IMR-90 (cell line): ENCODE measurements at regions not wholly inside any gene's neighbourhood (a gene's known extent, or its start where the extent isn't known, plus 50 kb on each side); places are given as distances from the start of the nearest gene placed in this dataset.
A peak's percentile ranks its signal among the peaks of the same experiment; 100 is the strongest.

ENCODE experiments used
- ATAC-seq: fragments of 200-7000 bp; cut with Tn5 transposase; 2 replicates; pipeline ENCODE4 v1.9.1; 2020; ENCODE audit warnings: low read depth, mild to moderate bottlenecking, moderate library complexity
- BruUV-seq: library from RNA; stranded (reverse); fragments of 400-500 nt; replicated peaks from 2 replicates; lab custom pipeline; 2021; lab: Mats Ljungman, UMichigan
- CTCF ChIA-PET: fragments of 300-600 bp; formaldehyde crosslinking; extraction: SDS; loops from one replicate; lab custom pipeline; 2021; ENCODE audit warnings: antibody characterized with exemption; lab: Yijun Ruan, JAX
- POLR2A ChIA-PET: fragments of 300-600 bp; sonication (Branson Sonifier 250); formaldehyde crosslinking; loops from one replicate; lab custom pipeline; 2022; ENCODE audit warnings: antibody characterized with exemption; ENCODE audit not compliant: unreplicated experiment; lab: Charles Lee
- DNase-seq: peaks from one replicate; pipeline ENCODE4 v3.0.0; 2013
- H2AFZ ChIP-seq: replicated peaks from 2 replicates; pipeline ENCODE3; 2013; ENCODE audit warnings: low read length, mild to moderate bottlenecking; ENCODE audit not compliant: poor library complexity
- H2AK5ac ChIP-seq: 2 replicates; pipeline ENCODE4 v1.6.1; 2013; ENCODE audit warnings: low read depth, low read length, inconsistent platforms
- H2AK9ac ChIP-seq: replicated peaks from 2 replicates; pipeline ENCODE3; 2013; ENCODE audit warnings: mild to moderate bottlenecking, low read depth, low read length, moderate library complexity; ENCODE audit not compliant: poor library complexity
- H2BK120ac ChIP-seq: 2 replicates; pipeline ENCODE4 v1.6.1; 2013; ENCODE audit warnings: low read depth, low read length, inconsistent platforms
- H2BK15ac ChIP-seq: 3 replicates; pipeline ENCODE4 v1.6.1; 2013; ENCODE audit warnings: low read depth, low read length, inconsistent platforms
- H2BK20ac ChIP-seq: 2 replicates; pipeline ENCODE4 v1.6.1; 2013; ENCODE audit warnings: low read depth, mild to moderate bottlenecking, inconsistent platforms, low read length, moderate library complexity
- H2BK5ac ChIP-seq: 2 replicates; pipeline ENCODE4 v1.6.1; 2013; ENCODE audit warnings: mild to moderate bottlenecking, low read depth, low read length, inconsistent platforms; ENCODE audit not compliant: poor library complexity, severe bottlenecking
- H3K14ac ChIP-seq: replicated peaks from 2 replicates; pipeline ENCODE4 v1.6.1; 2013; ENCODE audit warnings: low read depth, low read length, inconsistent platforms
- H3K18ac ChIP-seq: 2 replicates; pipeline ENCODE4 v1.6.1; 2013; ENCODE audit warnings: low read depth, low read length, control low read depth
- H3K23ac ChIP-seq: 2 replicates; pipeline ENCODE4 v1.6.1; 2013; ENCODE audit warnings: low read depth, low read length, inconsistent platforms
- H3K27ac ChIP-seq: 2 replicates; pipeline ENCODE4 v1.5.1; 2013; ENCODE audit warnings: mild to moderate bottlenecking, control low read depth, low read length; ENCODE audit not compliant: insufficient read depth
- H3K27me3 ChIP-seq: 2 replicates; pipeline ENCODE4 v1.6.1; 2013; ENCODE audit warnings: low read length; ENCODE audit not compliant: control insufficient read depth, insufficient read depth
- H3K36me3 ChIP-seq: 2 replicates; pipeline ENCODE4 v1.6.1; 2013; ENCODE audit warnings: low read length, mixed read lengths; ENCODE audit not compliant: control insufficient read depth, insufficient read depth
- H3K4ac ChIP-seq: 2 replicates; pipeline ENCODE4 v1.6.1; 2013; ENCODE audit warnings: low read depth, low read length, inconsistent platforms
- H3K4me1 ChIP-seq: 2 replicates; pipeline ENCODE4 v1.6.1; 2013; ENCODE audit warnings: low read length, mixed read lengths; ENCODE audit not compliant: control insufficient read depth, insufficient read depth
- H3K4me2 ChIP-seq: 2 replicates; pipeline ENCODE4 v1.6.1; 2013; ENCODE audit warnings: low read depth, mild to moderate bottlenecking, control low read depth, low read length, moderate library complexity
- H3K4me3 ChIP-seq: 2 replicates; pipeline ENCODE4 v1.5.1; 2013; ENCODE audit warnings: low read depth, mild to moderate bottlenecking, control low read depth, low read length, moderate library complexity; ENCODE audit not compliant: insufficient read depth
- H3K56ac ChIP-seq: 2 replicates; pipeline ENCODE4 v1.6.1; 2013; ENCODE audit warnings: low read length, inconsistent platforms; ENCODE audit not compliant: insufficient read depth; ENCODE audit errors: extremely low read depth
- H3K79me1 ChIP-seq, 2 experiments: 2 replicates each; pipeline ENCODE4 v1.6.1; 2013; ENCODE audit warnings: low read length in 2 of 2, inconsistent platforms in 1 of 2, low read depth in 1 of 2
- H3K9ac ChIP-seq: 2 replicates; pipeline ENCODE4 v1.6.1; 2013; ENCODE audit warnings: low read depth, low read length, control low read depth
- H3K9me1 ChIP-seq: 2 replicates; pipeline ENCODE4 v1.6.1; 2013; ENCODE audit warnings: low read length, inconsistent platforms; ENCODE audit not compliant: insufficient read depth
- H3K9me3 ChIP-seq: 2 replicates; pipeline ENCODE4 v1.6.1; 2013; ENCODE audit warnings: low read length; ENCODE audit not compliant: control insufficient read depth, insufficient read depth
- H4K20me1 ChIP-seq: 2 replicates; pipeline ENCODE4 v1.6.1; 2013; ENCODE audit warnings: low read length, inconsistent platforms; ENCODE audit not compliant: insufficient read depth
- H4K5ac ChIP-seq: 2 replicates; pipeline ENCODE4 v1.6.1; 2013; ENCODE audit warnings: mild to moderate bottlenecking, low read depth, low read length, control low read depth
- H4K8ac ChIP-seq, 2 experiments: 2 replicates each; pipeline ENCODE4 v1.6.1; 2013; ENCODE audit warnings: low read depth in 2 of 2, low read length in 2 of 2, control low read depth in 1 of 2, inconsistent platforms in 1 of 2
- H4K91ac ChIP-seq: 2 replicates; pipeline ENCODE4 v1.6.1; 2013; ENCODE audit warnings: low read depth, low read length, inconsistent platforms; ENCODE audit not compliant: insufficient read depth
- MXI1 ChIP-seq: IDR thresholded peaks from 2 replicates; pipeline ENCODE4 v1.6.1; 2012; ENCODE audit warnings: low read depth, mild to moderate bottlenecking, low read length, moderate library complexity, borderline replicate concordance
- POLR2A ChIP-seq: IDR thresholded peaks from 2 replicates; pipeline ENCODE4 v1.6.1; 2012; ENCODE audit warnings: mild to moderate bottlenecking, low read depth, low read length
- RFX5 ChIP-seq: IDR thresholded peaks from 2 replicates; pipeline ENCODE4 v1.8.0; 2012; ENCODE audit warnings: low read depth, mild to moderate bottlenecking, low read length, moderate library complexity
- WGBS, 2 experiments: methylation state at CpG; one replicate each; pipeline versions ENCODE4 v1.1.5 to v1.1.7; 2013; ENCODE audit warnings: missing lambda C conversion rate in 2 of 2; ENCODE audit not compliant: insufficient read length in 1 of 2; ENCODE audit errors: extremely low coverage in 2 of 2; 5-methylcytosine and 5-hydroxymethylcytosine counted together
- dilution Hi-C: fragments of 300-500 bp; cut with HindIII; formaldehyde crosslinking; loops from one replicate; pipeline ENCODE4 v1.14.3; 2018; ENCODE audit warnings: low sequenced_read_pairs; ENCODE audit not compliant: unreplicated experiment
- in situ Hi-C: fragments of 300-500 bp; cut with MboI; formaldehyde crosslinking; loops from 3 replicates; pipeline ENCODE4 v1.14.3; 2019; ENCODE audit warnings: low sequenced_read_pairs, inconsistent platforms, mixed read lengths
- intact Hi-C: fragments of 100-400 bp; cut with micrococcal nuclease; formaldehyde crosslinking; loops from 2 replicates; pipeline ENCODE4 v1.10.0; 2022

DNA sequence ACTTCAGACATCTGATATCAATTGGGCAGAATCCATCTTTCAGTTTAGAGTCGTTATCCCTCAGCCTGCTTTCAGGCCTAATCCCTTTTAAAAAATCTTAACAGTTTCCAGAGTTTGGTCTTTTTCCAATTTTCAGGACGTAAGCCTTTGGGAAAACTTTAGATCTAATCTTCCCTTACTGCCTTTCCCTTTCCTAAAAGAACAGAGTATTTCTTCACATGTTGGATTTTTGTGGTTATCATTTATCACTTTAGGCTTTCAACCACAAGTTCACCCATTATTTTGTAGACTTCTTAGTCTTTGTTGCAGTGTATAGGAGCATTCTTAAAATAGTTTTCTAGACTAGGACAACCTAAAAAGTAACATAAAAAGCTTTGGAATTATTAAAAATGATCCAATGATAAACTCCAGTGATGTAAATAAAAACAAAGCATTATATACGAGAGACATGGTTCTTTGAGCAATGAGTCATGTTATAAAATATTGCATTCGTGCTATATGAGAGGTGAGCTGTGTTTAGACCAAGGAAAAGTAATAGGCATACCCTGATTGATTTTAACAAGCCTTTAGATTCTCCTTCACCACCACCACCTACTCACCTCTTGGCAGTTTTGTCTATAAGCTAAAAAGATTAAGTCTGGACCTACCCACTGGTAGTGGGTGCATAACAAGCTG, 90.4 kb upstream of the MCHR2 start:
- Histone ChIP-seq H4K8ac (no peak overlapping the region), H3K79me1 (no peaks in the 10 kb centered on the region), H3K14ac (no peak overlapping the region), H3K27ac (no peak overlapping the region), H3K9me3 (no peaks in the 10 kb centered on the region), H2AK9ac (no peak overlapping the region), H3K9me1 (no peaks in the 10 kb centered on the region), H2AK5ac (no peak overlapping the region), H4K20me1 (no peaks in the 10 kb centered on the region), H3K36me3 (no peaks in the 10 kb centered on the region), H3K4me3 (no peak overlapping the region), H3K4me2 (no peak overlapping the region), H3K4ac (no peak overlapping the region), H4K91ac (no peak overlapping the region), H2BK5ac (no peak overlapping the region), H2BK20ac (no peak overlapping the region), H3K56ac (no peak overlapping the region), H2BK15ac (no peak overlapping the region), H3K9ac (no peak overlapping the region), H3K4me1 (no peaks in the 10 kb centered on the region), H3K27me3 (no peaks in the 10 kb centered on the region; the same call in 1 of the 2 replicates), H3K23ac (no peak overlapping the region), H3K18ac (no peak overlapping the region), H2AFZ (no peak overlapping the region), H4K5ac (no peak overlapping the region), H2BK120ac (no peak overlapping the region)
- ChIA-PET CTCF (no interaction called here), POLR2A (no interaction called here)
- DNase-seq (peak; percentile 2), ATAC-seq (no peak)
- WGBS, 2 experiments = no CpG with 5 or more reads among the region's 4 CpGs
- dilution Hi-C loops (no loop called here), intact Hi-C loops (no loop called here), in situ Hi-C loops (no loop called here)
- TF ChIP-seq MXI1 = no peak
- TF ChIP-seq POLR2A = no peak
- TF ChIP-seq RFX5 = no peak
- no TSS peak for BruUV-seq
